IPS DF 6.9 (cell line): ENCODE measurements at regions not wholly inside any gene's neighbourhood (a gene's known extent, or its start where the extent isn't known, plus 50 kb on each side); places are given as distances from the start of the nearest gene placed in this dataset.
A peak's percentile ranks its signal among the peaks of the same experiment; 100 is the strongest.

ENCODE experiments used
- DNase-seq: peaks from one replicate; pipeline ENCODE4 v3.0.0-alpha.2; 2013; ENCODE audit warnings: low read depth, low spot score
- H3K27ac ChIP-seq: one replicate; pipeline ENCODE4 v1.5.1; 2013; ENCODE audit warnings: low read length, control low read depth
- H3K27me3 ChIP-seq: 2 replicates; pipeline ENCODE4 v1.6.1; 2013; ENCODE audit warnings: mild to moderate bottlenecking, low read length; ENCODE audit not compliant: control insufficient read depth, insufficient read depth
- H3K36me3 ChIP-seq: 2 replicates; pipeline ENCODE4 v1.6.1; 2013; ENCODE audit warnings: low read length; ENCODE audit not compliant: control insufficient read depth, insufficient read depth
- H3K4me1 ChIP-seq: 2 replicates; pipeline ENCODE4 v1.6.1; 2013; ENCODE audit warnings: low read length; ENCODE audit not compliant: control insufficient read depth, insufficient read depth
- H3K4me3 ChIP-seq: 2 replicates; pipeline ENCODE4 v1.5.1; 2013; ENCODE audit warnings: mild to moderate bottlenecking, low read length
- H3K9me3 ChIP-seq: 2 replicates; pipeline ENCODE4 v1.6.1; 2013; ENCODE audit warnings: low read length, inconsistent platforms; ENCODE audit not compliant: control insufficient read depth, insufficient read depth
- WGBS: extraction: QIAGEN DNeasy Blood & Tissue Kit; methylation state at CpG from one replicate; pipeline ENCODE4 v1.1.7; 2013; ENCODE audit warnings: mixed read lengths, missing lambda C conversion rate; ENCODE audit not compliant: insufficient read length, insufficient coverage; 5-methylcytosine and 5-hydroxymethylcytosine counted together

DNA sequence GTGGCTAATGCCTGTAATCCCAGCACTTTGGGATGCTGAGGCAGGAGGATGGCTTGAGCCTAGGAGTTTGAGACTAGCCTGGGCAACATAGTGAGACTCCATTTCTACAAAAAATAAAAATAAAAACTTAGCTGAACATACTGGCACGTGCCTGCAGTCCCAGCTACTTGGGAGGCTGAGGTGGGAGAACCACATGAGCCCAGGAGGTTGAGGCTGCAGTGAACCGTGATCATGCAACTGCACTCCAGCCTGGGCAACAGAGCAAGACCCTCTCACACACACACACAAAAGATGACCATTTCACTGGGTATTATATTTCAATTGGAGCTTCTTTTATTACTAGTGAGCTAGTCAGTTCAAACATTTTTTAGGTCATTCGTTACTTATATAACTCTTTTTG is 116.9 kb upstream of the SLC35F3 start:
- no peak for DNase-seq
- H3K4me3 ChIP-seq, result no peak overlapping the region
- H3K36me3 ChIP-seq, result no peaks in the 10 kb centered on the region
- no peak overlapping the region for H3K27ac ChIP-seq
- WGBS, result no CpG with 5 or more reads among the region's 3 CpGs
- no peaks in the 10 kb centered on the region for H3K9me3 ChIP-seq
- no peaks in the 10 kb centered on the region for H3K27me3 ChIP-seq
- no peaks in the 10 kb centered on the region for H3K4me1 ChIP-seq

GRCh38 chr1:233788687-233789086 is 115.8 kb upstream of the SLC35F3 start:
- no peak overlapping the region for H3K27ac ChIP-seq
- no peak for DNase-seq
- H3K27me3 ChIP-seq, result no peaks in the 10 kb centered on the region
- H3K4me1 ChIP-seq, result no peaks in the 10 kb centered on the region
- no peak overlapping the region for H3K4me3 ChIP-seq
- H3K36me3 ChIP-seq, result no peaks in the 10 kb centered on the region
- H3K9me3 ChIP-seq, result no peaks in the 10 kb centered on the region

- Histone ChIP-seq H3K27me3 (no peaks in the 10 kb centered on the region), H3K27ac (no peak overlapping the region), H3K4me3 (no peak overlapping the region), H3K36me3 (no peaks in the 10 kb centered on the region), H3K9me3 (no peaks in the 10 kb centered on the region), H3K4me1 (no peaks in the 10 kb centered on the region)
- WGBS, result no CpG with 5 or more reads among the region's 3 CpGs
- DNase-seq, result no peak
Measured at GRCh38 chr1:233790121-233790520, 114.4 kb upstream of the SLC35F3 start.

- H3K4me3 ChIP-seq, result no peak overlapping the region
- H3K27me3 ChIP-seq, result no peaks in the 10 kb centered on the region
- H3K36me3 ChIP-seq, result no peaks in the 10 kb centered on the region
- WGBS, result no CpG with 5 or more reads among the region's 8 CpGs
- no peaks in the 10 kb centered on the region for H3K4me1 ChIP-seq
- H3K27ac ChIP-seq, result no peak overlapping the region
- DNase-seq, result peak; percentile 55
- no peaks in the 10 kb centered on the region for H3K9me3 ChIP-seq
Measured at GRCh38 chr1:233790662-233791371, 113.7 kb upstream of the SLC35F3 start.

GRCh38 chr1:233791372-233791703 is 113.1 kb upstream of the SLC35F3 start:
- no peak for DNase-seq
- H3K27ac ChIP-seq, result no peak overlapping the region
- H3K36me3 ChIP-seq, result no peaks in the 10 kb centered on the region
- H3K9me3 ChIP-seq, result no peaks in the 10 kb centered on the region
- H3K4me3 ChIP-seq, result no peak overlapping the region
- no peaks in the 10 kb centered on the region for H3K27me3 ChIP-seq
- no CpG with 5 or more reads among the region's 1 CpG for WGBS
- H3K4me1 ChIP-seq, result no peaks in the 10 kb centered on the region

GRCh38 chr1:233791721-233792120 is 112.8 kb upstream of the SLC35F3 start:
- no CpG with 5 or more reads among the region's 6 CpGs for WGBS
- no peaks in the 10 kb centered on the region for H3K36me3 ChIP-seq
- no peak overlapping the region for H3K4me3 ChIP-seq
- H3K4me1 ChIP-seq, result no peaks in the 10 kb centered on the region
- H3K27me3 ChIP-seq, result no peaks in the 10 kb centered on the region
- H3K27ac ChIP-seq, result no peak overlapping the region
- no peaks in the 10 kb centered on the region for H3K9me3 ChIP-seq
- no peak for DNase-seq

GRCh38 chr1:233794863-233795262 is 109.6 kb upstream of the SLC35F3 start:
- no peaks in the 10 kb centered on the region for H3K4me1 ChIP-seq
- no peaks in the 10 kb centered on the region; the same call in 1 of the 2 replicates for H3K9me3 ChIP-seq
- H3K27me3 ChIP-seq, result no peaks in the 10 kb centered on the region
- H3K36me3 ChIP-seq, result no peaks in the 10 kb centered on the region
- no peak for DNase-seq
- H3K4me3 ChIP-seq, result no peak overlapping the region
- WGBS, result no CpG with 5 or more reads among the region's 2 CpGs
- H3K27ac ChIP-seq, result no peak overlapping the region

GRCh38 chr1:233796146-233796783 is 108.2 kb upstream of the SLC35F3 start:
- no peaks in the 10 kb centered on the region for H3K36me3 ChIP-seq
- no CpG with 5 or more reads among the region's 6 CpGs for WGBS
- no peaks in the 10 kb centered on the region; the same call in 1 of the 2 replicates for H3K9me3 ChIP-seq
- no peak overlapping the region for H3K4me3 ChIP-seq
- DNase-seq, result no peak
- H3K27ac ChIP-seq, result no peak overlapping the region
- H3K27me3 ChIP-seq, result no peaks in the 10 kb centered on the region
- no peaks in the 10 kb centered on the region for H3K4me1 ChIP-seq

DNA sequence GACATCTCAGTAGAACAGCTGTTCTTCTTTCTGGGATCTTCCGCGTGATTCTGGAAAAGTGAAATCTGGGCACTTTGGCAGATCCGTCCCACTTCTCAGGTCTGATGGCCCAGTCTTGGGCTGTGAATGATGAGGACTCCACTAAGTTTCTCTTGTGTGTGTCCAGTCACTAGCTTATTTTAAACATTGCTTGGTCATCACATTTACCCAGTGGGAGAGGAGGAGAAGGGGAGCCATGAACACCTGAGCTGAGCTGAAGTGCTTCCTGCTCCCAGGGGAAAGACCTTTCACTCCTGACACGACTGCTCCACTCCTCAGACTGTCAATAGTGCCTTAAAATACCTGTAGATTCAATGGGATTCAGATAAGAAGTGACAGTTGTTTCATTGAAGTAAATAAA is 101.9 kb upstream of the SLC35F3 start:
- no peak overlapping the region for H3K4me3 ChIP-seq
- H3K4me1 ChIP-seq, result no peaks in the 10 kb centered on the region
- no peak overlapping the region for H3K27ac ChIP-seq
- no peaks in the 10 kb centered on the region for H3K27me3 ChIP-seq
- no peak for DNase-seq
- H3K9me3 ChIP-seq, result no peaks in the 10 kb centered on the region; the same call in 1 of the 2 replicates
- H3K36me3 ChIP-seq, result no peaks in the 10 kb centered on the region
- WGBS, result no CpG with 5 or more reads among the region's 4 CpGs

GRCh38 chr1:233805786-233806185 is 98.7 kb upstream of the SLC35F3 start:
- Histone ChIP-seq H3K27me3 (no peaks in the 10 kb centered on the region), H3K4me1 (no peaks in the 10 kb centered on the region), H3K27ac (no peak overlapping the region), H3K36me3 (no peaks in the 10 kb centered on the region), H3K9me3 (no peaks in the 10 kb centered on the region), H3K4me3 (no peak overlapping the region)
- WGBS, result no CpG with 5 or more reads among the region's 2 CpGs
- no peak for DNase-seq

GRCh38 chr1:233815357-233815756 is 89.1 kb upstream of the SLC35F3 start:
- H3K36me3 ChIP-seq, result no peaks in the 10 kb centered on the region
- no peaks in the 10 kb centered on the region for H3K4me1 ChIP-seq
- H3K27ac ChIP-seq, result no peak overlapping the region
- no peaks in the 10 kb centered on the region for H3K27me3 ChIP-seq
- no peak for DNase-seq
- no peak overlapping the region for H3K4me3 ChIP-seq
- no peaks in the 10 kb centered on the region for H3K9me3 ChIP-seq
- WGBS, result no CpG with 5 or more reads among the region's 1 CpG
